ENCODE measurements at regions not wholly inside any gene's neighbourhood (a gene's known extent, or its start where the extent isn't known, plus 50 kb on each side); places are given as distances from the start of the nearest gene placed in this dataset.

- no peak for DNase-seq (ENCODE audit: insufficient read length, low spot score)
- TF ChIP-seq CTCF (IDR thresholded peaks at IDR 0.05; ENCODE audit: insufficient read depth, missing control alignments): no peak
- no peak for FAIRE-seq
These were observed 63.1 kb upstream of the ZPBP start for GRCh38 chr7:50156163-50156562.

- no peak for FAIRE-seq
- no peak for DNase-seq (ENCODE audit: insufficient read length, low spot score)
- no peak for TF ChIP-seq CTCF (IDR thresholded peaks at IDR 0.05; ENCODE audit: insufficient read depth, missing control alignments)
These were observed 62.7 kb upstream of the ZPBP start for GRCh38 chr7:50155755-50156154.

- FAIRE-seq (no peak), DNase-seq (ENCODE audit: insufficient read length, low spot score) (no peak)
- no peak for TF ChIP-seq CTCF (IDR thresholded peaks at IDR 0.05; ENCODE audit: insufficient read depth, missing control alignments)
These were observed 60.9 kb upstream of the ZPBP start for GRCh38 chr7:50153995-50154394.

GRCh38 chr7:50153148-50153547, 60.1 kb upstream of the ZPBP start:
- TF ChIP-seq CTCF (IDR thresholded peaks at IDR 0.05; ENCODE audit: insufficient read depth, missing control alignments): no peak
- no peak for DNase-seq (ENCODE audit: insufficient read length, low spot score)
- no peak for FAIRE-seq

- no peak for TF ChIP-seq CTCF (IDR thresholded peaks at IDR 0.05; ENCODE audit: insufficient read depth, missing control alignments)
- FAIRE-seq: no peak
- DNase-seq (ENCODE audit: insufficient read length, low spot score): no peak
These were observed 59.4 kb upstream of the ZPBP start for GRCh38 chr7:50152486-50152885.

- DNase-seq (ENCODE audit: insufficient read length, low spot score): no peak
- no peak for TF ChIP-seq CTCF (IDR thresholded peaks at IDR 0.05; ENCODE audit: insufficient read depth, missing control alignments)
- no peak for FAIRE-seq
These were observed 58.6 kb upstream of the ZPBP start for GRCh38 chr7:50151661-50152060.

GRCh38 chr7:50151001-50151400, 58.0 kb upstream of the ZPBP start:
- DNase-seq (ENCODE audit: insufficient read length, low spot score) (no peak), FAIRE-seq (no peak)
- no peak for TF ChIP-seq CTCF (IDR thresholded peaks at IDR 0.05; ENCODE audit: insufficient read depth, missing control alignments)

All from D721Med (cell line).